ELF-1 (cell line): ENCODE measurements at regions not wholly inside any gene's neighbourhood (a gene's known extent, or its start where the extent isn't known, plus 50 kb on each side); places are given as distances from the start of the nearest gene placed in this dataset.
"Not testable (repeated sequence)": the region's sequence is repeated elsewhere in the genome, so short reads cannot be mapped to it uniquely, and the experiment has no call there.

ENCODE experiments used
- DNase-seq: peaks from one replicate; pipeline ENCODE4 v3.0.0-alpha.2; 2016; ENCODE audit warnings: low read depth, low spot score

GRCh38 chr7:108627476-108628051 lies 57.9 kb downstream of the DNAJB9 start:
- DNase-seq = no peak

GRCh38 chr7:108628678-108629077 lies 59.0 kb downstream of the DNAJB9 start:
- DNase-seq = no peak

GRCh38 chr7:108629651-108630400 lies 60.2 kb downstream of the DNAJB9 start:
- no peak for DNase-seq

DNA sequence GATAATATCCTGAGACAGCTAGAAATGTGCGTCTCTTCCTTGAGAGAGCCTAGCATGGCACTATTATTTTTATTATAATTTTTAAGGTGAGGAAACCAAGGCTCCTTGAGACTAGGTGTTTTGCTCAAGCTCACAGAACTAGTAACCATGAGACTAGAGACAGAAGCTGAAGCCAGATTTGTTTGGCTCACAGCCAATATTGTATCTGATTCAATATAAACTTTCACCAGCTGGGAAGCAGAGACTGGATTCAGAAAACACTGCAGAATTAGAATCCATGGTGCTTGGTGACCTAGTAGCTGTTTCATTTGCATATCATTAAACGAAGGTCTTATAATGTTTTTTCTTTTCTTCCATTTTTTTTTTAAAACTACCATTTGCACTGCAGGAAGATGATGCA lies 64.4 kb downstream of the DNAJB9 start:
- no peak for DNase-seq

DNA sequence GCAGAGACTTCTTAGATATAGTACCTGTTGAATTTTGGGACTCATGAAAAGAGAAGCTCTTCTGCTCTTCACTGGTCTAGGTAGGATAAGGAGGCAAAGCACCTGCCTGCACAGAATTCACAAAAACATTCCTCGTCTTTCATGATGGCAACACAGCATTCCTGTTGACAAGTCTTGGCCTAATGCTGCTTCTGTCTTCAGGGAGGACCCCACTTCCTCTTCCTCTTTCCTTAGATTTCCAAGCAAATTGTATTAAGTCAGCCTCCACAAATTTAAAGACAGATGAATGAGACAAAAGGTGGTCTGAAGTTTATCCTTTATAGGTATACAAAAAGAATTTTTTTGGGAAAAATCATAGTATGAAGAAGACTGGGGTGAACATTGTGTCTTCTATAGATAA lies 64.9 kb downstream of the DNAJB9 start:
- DNase-seq = no peak

DNA sequence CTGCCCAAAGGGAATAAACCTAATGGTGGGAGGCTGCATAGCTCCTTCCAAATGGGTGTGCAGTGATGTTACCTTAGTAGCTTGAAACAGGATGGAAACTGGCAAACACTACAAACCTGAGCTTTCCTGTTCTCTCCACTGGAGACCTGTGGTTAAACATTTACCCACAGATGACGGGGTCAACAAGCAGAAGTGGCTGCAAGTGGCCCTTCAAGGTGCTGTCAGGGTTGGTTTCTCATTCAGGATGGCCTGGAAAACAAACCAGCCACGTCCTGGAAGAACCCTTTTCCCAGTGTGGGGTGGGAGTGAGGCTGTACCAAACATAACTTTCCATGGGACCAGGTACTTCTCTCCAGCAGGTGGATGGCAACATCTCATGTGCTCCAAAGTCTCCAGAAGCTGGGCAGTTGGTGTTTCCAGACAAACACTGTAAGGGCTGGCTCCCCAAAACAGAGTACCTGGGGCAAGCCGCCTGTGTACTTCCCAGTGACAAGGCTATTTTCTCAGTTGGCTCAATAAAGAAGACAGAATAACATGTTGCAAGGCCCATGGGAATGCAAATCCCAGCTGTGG lies 67.5 kb downstream of the DNAJB9 start:
- DNase-seq = no peak

GRCh38 chr7:108642126-108642525 lies 72.5 kb downstream of the DNAJB9 start:
- DNase-seq = no peak

DNA sequence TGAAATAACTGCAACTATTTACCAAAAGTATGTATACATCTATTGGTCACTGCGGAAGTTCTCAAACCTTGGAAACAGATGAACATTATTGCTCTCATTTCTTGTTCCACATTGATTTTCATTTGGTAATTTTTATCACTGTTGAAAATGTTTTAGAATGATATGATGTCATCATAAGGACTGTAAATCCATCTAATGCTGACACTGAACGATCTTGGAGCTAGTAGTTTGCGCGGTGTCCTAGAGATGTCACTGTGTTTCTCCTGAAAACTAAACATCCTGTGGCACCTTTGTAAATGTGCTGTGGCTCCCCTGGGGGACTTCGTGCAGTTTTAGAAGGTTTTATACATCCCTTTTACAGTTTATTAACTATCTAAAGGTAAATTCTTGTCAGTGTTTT lies 73.5 kb downstream of the DNAJB9 start:
- DNase-seq = no peak

DNA sequence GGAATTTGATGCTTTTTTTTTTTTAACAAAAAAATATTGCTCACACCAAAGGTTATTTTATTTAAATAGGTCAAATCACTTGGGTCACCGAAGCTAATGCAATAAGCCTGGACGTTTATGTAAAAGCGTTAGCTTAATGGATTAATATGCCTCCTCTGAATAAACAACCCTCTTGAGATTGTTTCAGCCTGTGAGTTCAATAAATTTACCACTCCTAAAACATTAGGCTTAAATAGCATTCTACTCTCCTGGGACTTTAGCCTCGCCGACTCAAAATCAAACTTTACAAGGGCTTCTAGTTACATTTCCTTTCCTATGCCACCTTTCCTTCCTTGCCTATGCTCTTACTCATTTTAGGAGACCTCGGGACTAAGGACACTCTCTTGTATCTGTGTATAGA lies 79.3 kb downstream of the DNAJB9 start:
- no peak for DNase-seq

DNA sequence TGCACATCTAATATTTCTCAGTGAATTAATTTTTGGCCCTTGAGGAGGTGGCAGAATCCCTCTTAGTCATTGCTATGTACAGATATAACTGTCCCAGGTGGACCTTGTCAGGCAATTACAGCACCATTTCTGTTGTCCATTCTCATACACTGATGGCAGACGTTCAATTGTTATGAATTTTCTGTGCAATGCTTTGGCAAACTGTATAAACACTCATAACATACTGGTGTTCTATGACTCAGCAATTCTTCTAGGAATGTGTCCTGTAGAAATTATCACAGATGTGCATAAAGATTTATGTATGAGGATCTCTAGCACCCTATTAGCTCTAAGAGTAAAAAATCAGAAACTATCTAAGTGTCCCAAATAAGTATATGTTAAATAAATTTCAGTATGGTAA lies 80.8 kb downstream of the DNAJB9 start:
- DNase-seq = no peak

DNA sequence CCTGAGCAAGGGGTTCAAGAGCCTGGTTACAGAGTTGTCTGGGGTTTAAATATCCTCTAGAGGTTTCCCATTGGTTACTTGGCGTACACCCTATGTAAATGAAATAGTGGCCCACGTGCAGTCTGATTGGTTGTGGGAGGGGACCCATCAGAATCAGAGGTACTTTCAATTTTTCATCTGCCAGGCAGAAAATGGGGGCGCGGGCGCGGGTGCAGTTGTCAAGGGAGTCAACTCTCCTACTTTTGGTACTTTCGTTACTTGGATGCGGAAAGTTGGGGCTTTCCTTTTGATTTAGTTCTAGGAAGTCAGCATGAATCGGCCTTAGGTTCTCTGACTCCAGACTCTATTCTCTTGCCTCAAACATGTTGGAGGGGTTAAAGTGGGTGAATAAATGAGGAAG lies 83.2 kb downstream of the DNAJB9 start:
- no peak for DNase-seq

GRCh38 chr7:108653526-108653925 lies 83.9 kb downstream of the DNAJB9 start:
- no peak for DNase-seq

DNA sequence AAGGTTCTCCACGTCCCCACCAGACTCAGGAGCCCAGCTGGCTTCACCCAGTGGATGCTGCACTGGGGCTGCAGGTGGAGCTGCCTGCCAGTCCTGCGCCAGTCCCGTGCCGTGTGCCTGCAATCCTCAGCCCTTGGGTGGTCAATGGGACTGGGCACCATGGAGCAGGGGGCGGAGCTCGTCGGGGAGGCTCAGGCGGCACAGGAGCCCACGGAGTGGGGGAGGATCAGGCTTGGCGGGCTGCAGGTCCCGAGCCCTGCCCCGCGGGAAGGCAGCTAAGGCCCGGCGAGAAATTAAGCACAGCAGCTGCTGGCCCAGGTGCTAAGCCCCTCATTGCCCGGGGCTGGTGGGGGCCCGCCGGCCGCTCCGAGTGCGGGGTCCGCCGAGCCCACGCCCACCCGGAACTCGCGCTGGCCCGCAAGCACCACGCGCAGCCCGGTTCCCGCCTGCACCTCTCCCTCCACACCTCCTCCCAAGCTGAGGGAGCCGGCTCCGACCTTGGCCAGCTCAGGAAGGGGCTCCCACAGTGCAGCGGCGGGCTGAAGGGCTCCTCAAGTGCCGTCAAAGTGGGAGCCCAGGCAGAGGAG lies 87.6 kb downstream of the DNAJB9 start:
- DNase-seq = not testable (repeated sequence)

DNA sequence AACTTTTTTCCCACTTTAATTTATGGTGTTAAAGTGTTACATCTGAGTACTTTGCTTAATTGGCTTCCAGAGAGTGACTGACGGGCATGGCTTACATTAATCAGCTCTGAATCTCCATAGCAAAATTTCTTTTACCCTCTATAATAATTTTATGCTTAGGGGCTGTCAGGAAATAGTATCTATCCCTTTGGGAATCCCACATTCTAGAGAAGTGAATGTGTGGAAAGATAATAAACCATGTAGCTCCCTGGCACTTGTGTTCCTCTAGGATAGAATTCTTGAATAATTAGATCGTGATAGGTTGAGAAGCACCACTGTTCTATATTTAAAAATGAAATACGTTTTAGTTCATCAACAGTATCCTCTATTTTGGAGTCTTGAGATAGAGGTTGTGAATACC lies 89.6 kb downstream of the DNAJB9 start:
- DNase-seq = no peak

DNA sequence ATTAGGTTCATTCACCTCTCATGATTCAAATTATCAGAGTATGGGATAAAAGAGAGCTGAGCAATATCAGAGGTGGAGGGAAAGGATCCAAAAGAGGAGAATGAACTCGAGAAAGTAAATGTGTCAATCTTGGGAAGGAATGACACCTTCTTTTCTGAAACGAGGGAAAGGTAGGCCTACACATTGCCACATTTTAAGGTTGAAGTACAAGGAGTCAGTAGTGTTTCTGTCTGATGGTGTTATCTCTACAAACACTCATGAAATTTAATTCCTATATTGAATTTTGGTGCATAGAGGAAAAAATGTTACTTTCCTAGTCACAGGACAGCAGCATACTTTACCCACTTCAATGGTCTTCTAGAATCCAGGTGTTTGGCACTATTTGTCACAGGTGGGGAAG lies 90.2 kb downstream of the DNAJB9 start:
- no peak for DNase-seq

DNA sequence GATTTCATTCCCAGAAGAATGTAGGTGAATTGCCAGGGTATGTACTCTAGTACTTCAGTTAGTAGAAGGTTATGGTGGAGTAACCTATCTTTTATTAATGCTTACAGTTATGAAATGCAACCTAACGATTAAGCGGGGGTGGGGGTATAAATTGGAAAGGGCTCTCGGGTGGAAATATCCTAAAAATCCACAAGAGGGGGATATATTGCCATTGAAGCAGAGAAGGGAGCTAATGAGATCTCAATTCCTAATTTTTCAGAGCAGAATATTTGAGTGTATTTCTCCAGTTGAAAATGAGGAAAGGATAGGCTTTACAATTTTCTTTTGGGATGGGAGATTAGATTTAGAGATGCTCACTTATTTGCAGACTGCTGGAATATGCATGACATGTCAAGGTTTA lies 90.8 kb downstream of the DNAJB9 start:
- DNase-seq = no peak

GRCh38 chr7:108662783-108663362 lies 93.2 kb downstream of the DNAJB9 start:
- no peak for DNase-seq

DNA sequence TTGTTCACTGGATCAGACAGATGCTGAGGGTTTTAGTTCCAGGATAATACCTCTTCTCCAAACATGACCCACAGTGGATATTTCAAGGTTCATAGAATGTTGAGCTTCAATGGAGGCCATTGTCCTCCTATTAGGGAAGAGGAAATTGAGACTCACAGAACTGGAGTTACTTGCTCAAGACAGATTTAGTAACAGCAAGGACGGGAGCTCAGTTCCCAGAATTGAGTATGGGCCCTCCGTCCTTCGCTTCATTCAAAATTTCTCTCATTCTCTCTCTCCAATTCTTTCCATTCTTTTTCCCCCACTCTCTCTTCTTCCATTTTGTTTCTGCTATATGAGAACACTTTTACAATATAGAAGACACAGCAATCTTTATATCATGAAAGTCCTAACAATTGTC lies 94.0 kb downstream of the DNAJB9 start:
- DNase-seq = no peak

DNA sequence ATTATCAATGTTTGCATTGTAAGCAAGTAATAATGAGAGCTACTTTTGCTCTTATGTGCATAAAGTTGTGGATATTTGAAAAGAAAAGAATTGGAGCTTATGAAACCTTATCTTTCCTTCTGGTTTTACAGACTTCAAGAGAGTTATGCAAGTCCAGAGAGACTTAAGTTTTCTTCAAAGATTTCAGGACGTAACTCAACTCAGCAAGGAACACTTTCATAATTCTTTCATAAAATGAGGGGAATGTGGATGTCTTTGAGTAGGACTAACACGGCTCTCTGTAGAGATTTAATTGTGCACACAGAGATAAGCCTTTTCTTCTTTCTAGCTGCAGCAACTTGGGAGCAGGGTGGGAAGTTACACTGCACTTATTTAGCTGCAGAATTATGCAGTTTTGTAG lies 97.5 kb downstream of the DNAJB9 start:
- no peak for DNase-seq

DNA sequence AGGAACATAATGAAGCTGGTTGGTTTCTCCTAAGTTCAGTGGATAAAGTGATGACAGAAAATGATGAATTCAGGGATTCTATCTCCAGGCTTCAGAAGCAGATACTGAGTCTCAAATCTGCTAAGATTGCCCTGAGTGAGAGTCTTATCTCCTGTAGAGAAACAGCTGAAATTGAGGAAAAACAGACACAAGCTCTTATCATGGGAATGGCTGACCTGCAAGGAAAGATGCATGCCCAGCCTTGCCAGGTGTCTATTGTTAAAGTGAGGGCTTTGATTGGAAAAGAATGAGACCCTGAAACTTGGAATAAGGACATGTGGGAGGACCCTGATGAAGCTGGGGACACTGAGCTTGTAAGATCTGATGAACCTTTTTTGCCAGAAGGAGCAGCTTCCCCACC lies 100.3 kb downstream of the DNAJB9 start:
- DNase-seq = no peak

DNA sequence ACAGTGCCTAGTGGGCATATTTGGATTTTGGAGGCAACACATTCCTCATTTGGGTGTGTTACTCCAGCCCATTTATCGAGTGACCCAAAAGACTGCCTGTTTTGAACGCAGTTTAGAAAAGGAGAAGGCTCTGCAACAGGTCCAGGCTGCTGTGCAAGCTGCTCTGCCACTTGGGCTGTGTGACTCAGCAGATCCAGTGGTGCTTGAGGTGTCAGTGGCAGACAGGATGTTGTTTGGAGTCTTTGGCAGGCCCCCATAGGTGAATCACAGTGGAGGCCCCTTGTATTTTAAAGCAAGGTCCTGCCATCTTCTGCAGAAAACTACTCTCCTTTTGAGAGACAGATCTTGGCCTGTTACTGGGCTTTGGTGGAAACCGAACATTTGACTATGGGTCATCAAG lies 104.0 kb downstream of the DNAJB9 start:
- not testable (repeated sequence) for DNase-seq

- no peak for DNase-seq
Observed at GRCh38 chr7:108684629-108685028, 115.0 kb downstream of the DNAJB9 start.

DNA sequence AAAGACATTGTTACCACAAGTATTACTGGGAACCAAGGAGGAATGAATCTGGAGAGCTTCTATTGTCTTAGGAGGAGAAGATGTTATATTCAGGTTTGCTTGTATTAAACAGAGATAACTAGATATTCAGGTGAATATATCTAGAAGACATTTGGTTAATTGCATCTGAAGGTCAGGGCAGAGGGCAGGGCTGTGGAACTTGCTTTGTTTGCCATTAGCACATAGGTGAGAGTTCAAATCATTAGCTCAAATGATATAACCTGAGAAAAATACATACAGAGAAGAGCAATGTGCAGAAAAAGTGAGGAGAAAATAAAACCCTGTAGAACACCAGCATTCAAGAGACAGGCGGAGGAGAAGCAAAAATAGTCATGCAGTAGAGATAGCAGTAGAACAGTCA lies 116.8 kb downstream of the DNAJB9 start:
- DNase-seq = no peak
